IMR-90 (cell line): ENCODE measurements at regions not wholly inside any gene's neighbourhood (a gene's known extent, or its start where the extent isn't known, plus 50 kb on each side); places are given as distances from the start of the nearest gene placed in this dataset.

Source experiments
- ATAC-seq: fragments of 200-7000 bp; cut with Tn5 transposase; 2 replicates; pipeline ENCODE4 v1.9.1; 2020; ENCODE audit warnings: low read depth, mild to moderate bottlenecking, moderate library complexity
- BruUV-seq: library from RNA; stranded (reverse); fragments of 400-500 nt; replicated peaks from 2 replicates; lab custom pipeline; 2021; lab: Mats Ljungman, UMichigan
- CTCF ChIA-PET: fragments of 300-600 bp; formaldehyde crosslinking; extraction: SDS; loops from one replicate; lab custom pipeline; 2021; ENCODE audit warnings: antibody characterized with exemption; lab: Yijun Ruan, JAX
- POLR2A ChIA-PET: fragments of 300-600 bp; sonication (Branson Sonifier 250); formaldehyde crosslinking; loops from one replicate; lab custom pipeline; 2022; ENCODE audit warnings: antibody characterized with exemption; ENCODE audit not compliant: unreplicated experiment; lab: Charles Lee
- DNase-seq: peaks from one replicate; pipeline ENCODE4 v3.0.0; 2013
- H2AFZ ChIP-seq: replicated peaks from 2 replicates; pipeline ENCODE3; 2013; ENCODE audit warnings: low read length, mild to moderate bottlenecking; ENCODE audit not compliant: poor library complexity
- H2AK5ac ChIP-seq: 2 replicates; pipeline ENCODE4 v1.6.1; 2013; ENCODE audit warnings: low read depth, low read length, inconsistent platforms
- H2AK9ac ChIP-seq: replicated peaks from 2 replicates; pipeline ENCODE3; 2013; ENCODE audit warnings: mild to moderate bottlenecking, low read depth, low read length, moderate library complexity; ENCODE audit not compliant: poor library complexity
- H2BK120ac ChIP-seq: 2 replicates; pipeline ENCODE4 v1.6.1; 2013; ENCODE audit warnings: low read depth, low read length, inconsistent platforms
- H2BK15ac ChIP-seq: 3 replicates; pipeline ENCODE4 v1.6.1; 2013; ENCODE audit warnings: low read depth, low read length, inconsistent platforms
- H2BK20ac ChIP-seq: 2 replicates; pipeline ENCODE4 v1.6.1; 2013; ENCODE audit warnings: low read depth, mild to moderate bottlenecking, inconsistent platforms, low read length, moderate library complexity
- H2BK5ac ChIP-seq: 2 replicates; pipeline ENCODE4 v1.6.1; 2013; ENCODE audit warnings: mild to moderate bottlenecking, low read depth, low read length, inconsistent platforms; ENCODE audit not compliant: poor library complexity, severe bottlenecking
- H3K14ac ChIP-seq: replicated peaks from 2 replicates; pipeline ENCODE4 v1.6.1; 2013; ENCODE audit warnings: low read depth, low read length, inconsistent platforms
- H3K18ac ChIP-seq: 2 replicates; pipeline ENCODE4 v1.6.1; 2013; ENCODE audit warnings: low read depth, low read length, control low read depth
- H3K23ac ChIP-seq: 2 replicates; pipeline ENCODE4 v1.6.1; 2013; ENCODE audit warnings: low read depth, low read length, inconsistent platforms
- H3K27ac ChIP-seq: 2 replicates; pipeline ENCODE4 v1.5.1; 2013; ENCODE audit warnings: mild to moderate bottlenecking, control low read depth, low read length; ENCODE audit not compliant: insufficient read depth
- H3K27me3 ChIP-seq: 2 replicates; pipeline ENCODE4 v1.6.1; 2013; ENCODE audit warnings: low read length; ENCODE audit not compliant: control insufficient read depth, insufficient read depth
- H3K36me3 ChIP-seq: 2 replicates; pipeline ENCODE4 v1.6.1; 2013; ENCODE audit warnings: low read length, mixed read lengths; ENCODE audit not compliant: control insufficient read depth, insufficient read depth
- H3K4ac ChIP-seq: 2 replicates; pipeline ENCODE4 v1.6.1; 2013; ENCODE audit warnings: low read depth, low read length, inconsistent platforms
- H3K4me1 ChIP-seq: 2 replicates; pipeline ENCODE4 v1.6.1; 2013; ENCODE audit warnings: low read length, mixed read lengths; ENCODE audit not compliant: control insufficient read depth, insufficient read depth
- H3K4me2 ChIP-seq: 2 replicates; pipeline ENCODE4 v1.6.1; 2013; ENCODE audit warnings: low read depth, mild to moderate bottlenecking, control low read depth, low read length, moderate library complexity
- H3K4me3 ChIP-seq: 2 replicates; pipeline ENCODE4 v1.5.1; 2013; ENCODE audit warnings: low read depth, mild to moderate bottlenecking, control low read depth, low read length, moderate library complexity; ENCODE audit not compliant: insufficient read depth
- H3K56ac ChIP-seq: 2 replicates; pipeline ENCODE4 v1.6.1; 2013; ENCODE audit warnings: low read length, inconsistent platforms; ENCODE audit not compliant: insufficient read depth; ENCODE audit errors: extremely low read depth
- H3K79me1 ChIP-seq, 2 experiments: 2 replicates each; pipeline ENCODE4 v1.6.1; 2013; ENCODE audit warnings: low read length in 2 of 2, inconsistent platforms in 1 of 2, low read depth in 1 of 2
- H3K9ac ChIP-seq: 2 replicates; pipeline ENCODE4 v1.6.1; 2013; ENCODE audit warnings: low read depth, low read length, control low read depth
- H3K9me1 ChIP-seq: 2 replicates; pipeline ENCODE4 v1.6.1; 2013; ENCODE audit warnings: low read length, inconsistent platforms; ENCODE audit not compliant: insufficient read depth
- H3K9me3 ChIP-seq: 2 replicates; pipeline ENCODE4 v1.6.1; 2013; ENCODE audit warnings: low read length; ENCODE audit not compliant: control insufficient read depth, insufficient read depth
- H4K20me1 ChIP-seq: 2 replicates; pipeline ENCODE4 v1.6.1; 2013; ENCODE audit warnings: low read length, inconsistent platforms; ENCODE audit not compliant: insufficient read depth
- H4K5ac ChIP-seq: 2 replicates; pipeline ENCODE4 v1.6.1; 2013; ENCODE audit warnings: mild to moderate bottlenecking, low read depth, low read length, control low read depth
- H4K8ac ChIP-seq, 2 experiments: 2 replicates each; pipeline ENCODE4 v1.6.1; 2013; ENCODE audit warnings: low read depth in 2 of 2, low read length in 2 of 2, control low read depth in 1 of 2, inconsistent platforms in 1 of 2
- H4K91ac ChIP-seq: 2 replicates; pipeline ENCODE4 v1.6.1; 2013; ENCODE audit warnings: low read depth, low read length, inconsistent platforms; ENCODE audit not compliant: insufficient read depth
- CEBPB ChIP-seq: IDR thresholded peaks from 2 replicates; pipeline ENCODE4 v1.6.1; 2012; ENCODE audit warnings: low read depth, low read length, improper control_type of control experiment
- CHD1 ChIP-seq: IDR thresholded peaks from 2 replicates; pipeline ENCODE4 v1.6.1; 2012; ENCODE audit warnings: low read depth, low read length, improper control_type of control experiment
- NFE2L2 ChIP-seq: fragments of 150-350 bp; IDR thresholded peaks from 2 replicates; pipeline ENCODE4 v1.6.1; 2016; ENCODE audit warnings: low read depth, mild to moderate bottlenecking, low read length
- RAD21 ChIP-seq: IDR thresholded peaks from 2 replicates; pipeline ENCODE4 v1.6.1; 2012; ENCODE audit warnings: low read length, improper control_type of control experiment
- RCOR1 ChIP-seq: IDR thresholded peaks from 2 replicates; pipeline ENCODE4 v1.6.1; 2012; ENCODE audit warnings: mild to moderate bottlenecking, low read length, improper control_type of control experiment; ENCODE audit not compliant: insufficient replicate concordance
- WGBS, 2 experiments: methylation state at CpG; one replicate each; pipeline versions ENCODE4 v1.1.5 to v1.1.7; 2013; ENCODE audit warnings: missing lambda C conversion rate in 2 of 2; ENCODE audit not compliant: insufficient read length in 1 of 2; ENCODE audit errors: extremely low coverage in 2 of 2; 5-methylcytosine and 5-hydroxymethylcytosine counted together
- dilution Hi-C: fragments of 300-500 bp; cut with HindIII; formaldehyde crosslinking; loops from one replicate; pipeline ENCODE4 v1.14.3; 2018; ENCODE audit warnings: low sequenced_read_pairs; ENCODE audit not compliant: unreplicated experiment
- in situ Hi-C: fragments of 300-500 bp; cut with MboI; formaldehyde crosslinking; loops from 3 replicates; pipeline ENCODE4 v1.14.3; 2019; ENCODE audit warnings: low sequenced_read_pairs, inconsistent platforms, mixed read lengths
- intact Hi-C: fragments of 100-400 bp; cut with micrococcal nuclease; formaldehyde crosslinking; loops from 2 replicates; pipeline ENCODE4 v1.10.0; 2022
- TF ChIP-seq, protein P1 (sequence below): fragments of 150-350 bp; IDR thresholded peaks from 2 replicates; pipeline ENCODE4 v1.6.1; 2016; ENCODE audit warnings: low read depth, mild to moderate bottlenecking, low read length, moderate library complexity, borderline replicate concordance

DNA sequence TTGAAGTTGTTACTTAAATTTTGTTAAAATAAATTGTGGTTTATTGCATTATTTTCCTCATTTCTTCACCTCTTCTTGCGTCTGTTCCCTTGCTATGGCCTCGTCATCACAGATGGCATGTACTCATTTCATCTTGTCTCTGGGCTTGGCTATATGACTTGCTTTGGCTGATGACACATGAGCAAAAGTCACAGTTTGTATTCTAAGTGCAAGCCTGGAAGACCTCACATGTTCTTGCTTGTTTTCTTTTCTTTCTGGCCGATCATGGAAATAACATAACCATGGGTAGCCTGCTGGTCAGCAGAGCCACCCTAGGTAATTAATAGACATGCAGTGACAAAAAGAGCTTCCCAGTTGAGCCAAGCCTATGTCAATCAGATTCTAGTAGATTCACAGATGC, 527.9 kb downstream of the SPRY1 start:
- no peak overlapping the region for H2BK15ac ChIP-seq
- H3K79me1 ChIP-seq: no peaks in the 10 kb centered on the region
- 0 out of 2 replicates have a peak overlapping the region, but pooled peaks have one; percentile 0 for H3K14ac ChIP-seq
- in situ Hi-C loops: no loop called here
- no peak overlapping the region for H3K9ac ChIP-seq
- H3K36me3 ChIP-seq: no peaks in the 10 kb centered on the region
- no peak overlapping the region for H3K23ac ChIP-seq
- H2BK20ac ChIP-seq: no peak overlapping the region
- peak; percentile 12 for DNase-seq
- H4K91ac ChIP-seq: no peak overlapping the region
- no TSS peak for BruUV-seq
- H3K18ac ChIP-seq: no peak overlapping the region; the same call in 1 of the 2 replicates
- WGBS, 2 experiments: 80% methylated on average over 1 of the region's 3 CpGs; no CpG with 5 or more reads in 1 of the 2 experiments
- no peak overlapping the region for H3K4ac ChIP-seq
- dilution Hi-C loops: no loop called here
- H3K9me1 ChIP-seq: no peaks in the 10 kb centered on the region
- H4K5ac ChIP-seq: no peak overlapping the region
- H4K8ac ChIP-seq: no peak overlapping the region
- H2BK120ac ChIP-seq: no peak overlapping the region
- H3K27me3 ChIP-seq: no peaks in the 10 kb centered on the region
- H3K56ac ChIP-seq: no peak overlapping the region
- TF ChIP-seq RAD21 (no peak), CEBPB (no peak), RCOR1 (no peak), CHD1 (no peak), NFE2L2 (no peak)
- TF ChIP-seq, protein P1, sequence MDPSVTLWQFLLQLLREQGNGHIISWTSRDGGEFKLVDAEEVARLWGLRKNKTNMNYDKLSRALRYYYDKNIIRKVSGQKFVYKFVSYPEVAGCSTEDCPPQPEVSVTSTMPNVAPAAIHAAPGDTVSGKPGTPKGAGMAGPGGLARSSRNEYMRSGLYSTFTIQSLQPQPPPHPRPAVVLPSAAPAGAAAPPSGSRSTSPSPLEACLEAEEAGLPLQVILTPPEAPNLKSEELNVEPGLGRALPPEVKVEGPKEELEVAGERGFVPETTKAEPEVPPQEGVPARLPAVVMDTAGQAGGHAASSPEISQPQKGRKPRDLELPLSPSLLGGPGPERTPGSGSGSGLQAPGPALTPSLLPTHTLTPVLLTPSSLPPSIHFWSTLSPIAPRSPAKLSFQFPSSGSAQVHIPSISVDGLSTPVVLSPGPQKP: no peak
- no peak overlapping the region for H3K27ac ChIP-seq
- ChIA-PET POLR2A (no interaction called here), CTCF (no interaction called here)
- H3K9me3 ChIP-seq: no peaks in the 10 kb centered on the region
- H3K4me3 ChIP-seq: no peak overlapping the region
- H2AK9ac ChIP-seq: no peak overlapping the region
- intact Hi-C loops: no loop called here
- H2AK5ac ChIP-seq: no peak overlapping the region
- no peak overlapping the region for H3K4me2 ChIP-seq
- no peaks in the 10 kb centered on the region for H3K4me1 ChIP-seq
- no peak overlapping the region for H2BK5ac ChIP-seq
- ATAC-seq: no peak
- no peak overlapping the region for H2AFZ ChIP-seq
- no peaks in the 10 kb centered on the region for H4K20me1 ChIP-seq
